Hepatocyte (in vitro differentiated cells): ENCODE measurements at regions not wholly inside any gene's neighbourhood (a gene's known extent, or its start where the extent isn't known, plus 50 kb on each side); places are given as distances from the start of the nearest gene placed in this dataset.

Experiments used
- EZH2 ChIP-seq: fragments of 200-600 bp; sonication (generic); IDR thresholded peaks from 2 replicates; pipeline ENCODE4 v1.6.1; 2016; ENCODE audit warnings: antibody characterized with exemption, mild to moderate bottlenecking, borderline replicate concordance
- EZH2phosphoT487 ChIP-seq: fragments of 200-600 bp; sonication (generic); IDR thresholded peaks from one replicate; pipeline ENCODE4 v1.6.1; 2018; ENCODE audit warnings: antibody characterized with exemption, mild to moderate bottlenecking, low read depth, moderate library complexity; ENCODE audit not compliant: unreplicated experiment, severe bottlenecking
- TF ChIP-seq, protein P1 (sequence below): fragments of 200-600 bp; sonication (generic); IDR thresholded peaks from 2 replicates; pipeline ENCODE4 v1.5.1; 2016; ENCODE audit warnings: antibody characterized with exemption, mild to moderate bottlenecking; ENCODE audit not compliant: poor library complexity

DNA sequence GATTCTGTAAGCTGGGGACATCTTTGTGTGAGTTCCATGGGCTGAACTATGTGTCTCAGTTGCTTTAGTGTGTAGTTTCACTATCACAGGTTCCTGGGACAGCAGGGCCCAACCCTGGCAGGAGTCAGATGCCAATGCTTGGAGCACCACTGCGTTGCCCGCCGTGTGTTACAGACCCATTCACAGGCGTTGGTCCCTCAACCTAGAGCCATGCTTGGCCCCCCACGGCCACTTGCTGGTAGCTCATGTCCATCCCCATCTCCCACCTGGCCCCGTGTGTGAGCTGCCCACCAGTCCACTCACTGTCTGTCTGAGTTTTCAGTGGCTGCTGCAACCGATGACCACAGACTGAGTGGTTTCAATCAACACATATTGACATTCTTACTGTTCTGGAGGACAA lies 546.9 kb downstream of the TCERG1L start:
- TF ChIP-seq, protein P1, sequence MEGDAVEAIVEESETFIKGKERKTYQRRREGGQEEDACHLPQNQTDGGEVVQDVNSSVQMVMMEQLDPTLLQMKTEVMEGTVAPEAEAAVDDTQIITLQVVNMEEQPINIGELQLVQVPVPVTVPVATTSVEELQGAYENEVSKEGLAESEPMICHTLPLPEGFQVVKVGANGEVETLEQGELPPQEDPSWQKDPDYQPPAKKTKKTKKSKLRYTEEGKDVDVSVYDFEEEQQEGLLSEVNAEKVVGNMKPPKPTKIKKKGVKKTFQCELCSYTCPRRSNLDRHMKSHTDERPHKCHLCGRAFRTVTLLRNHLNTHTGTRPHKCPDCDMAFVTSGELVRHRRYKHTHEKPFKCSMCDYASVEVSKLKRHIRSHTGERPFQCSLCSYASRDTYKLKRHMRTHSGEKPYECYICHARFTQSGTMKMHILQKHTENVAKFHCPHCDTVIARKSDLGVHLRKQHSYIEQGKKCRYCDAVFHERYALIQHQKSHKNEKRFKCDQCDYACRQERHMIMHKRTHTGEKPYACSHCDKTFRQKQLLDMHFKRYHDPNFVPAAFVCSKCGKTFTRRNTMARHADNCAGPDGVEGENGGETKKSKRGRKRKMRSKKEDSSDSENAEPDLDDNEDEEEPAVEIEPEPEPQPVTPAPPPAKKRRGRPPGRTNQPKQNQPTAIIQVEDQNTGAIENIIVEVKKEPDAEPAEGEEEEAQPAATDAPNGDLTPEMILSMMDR = no peak
- TF ChIP-seq EZH2phosphoT487 (no peak), EZH2 (no peak)
